NB4 (cell line): ENCODE measurements at regions not wholly inside any gene's neighbourhood (a gene's known extent, or its start where the extent isn't known, plus 50 kb on each side); places are given as distances from the start of the nearest gene placed in this dataset.

Experiments
- CTCF ChIP-seq: IDR thresholded peaks from one replicate; pipeline ENCODE4 v1.5.1; 2012; ENCODE audit warnings: low read depth, low read length
- MAX ChIP-seq: IDR thresholded peaks from 2 replicates; pipeline ENCODE4 v1.6.1; 2011; ENCODE audit warnings: low read depth, low read length
- MYC ChIP-seq: IDR thresholded peaks from 2 replicates; pipeline ENCODE4 v1.6.1; 2011; ENCODE audit warnings: low read depth, low read length
- POLR2A ChIP-seq: IDR thresholded peaks from 2 replicates; pipeline ENCODE4 v1.6.1; 2011; ENCODE audit warnings: mild to moderate bottlenecking; ENCODE audit not compliant: insufficient read length; ENCODE audit errors: extremely low read depth

GRCh38 chr4:23516716-23517115 is 373.1 kb downstream of the PPARGC1A start:
- no peak for TF ChIP-seq POLR2A
- no peak for TF ChIP-seq CTCF
- no peak for TF ChIP-seq MAX
- no peak for TF ChIP-seq MYC
